BJ (cell line): ENCODE measurements at regions not wholly inside any gene's neighbourhood (a gene's known extent, or its start where the extent isn't known, plus 50 kb on each side); places are given as distances from the start of the nearest gene placed in this dataset.

Experiments
- CTCF ChIA-PET: fragments of 350-600 bp; formaldehyde crosslinking; extraction: SDS; loops from one replicate; lab custom pipeline; 2021; ENCODE audit warnings: antibody characterized with exemption, inconsistent platforms; lab: Yijun Ruan, JAX
- POLR2A ChIA-PET: fragments of 300-600 bp; sonication (Branson Sonifier 250); formaldehyde crosslinking; extraction: SDS; loops from one replicate; lab custom pipeline; 2021; ENCODE audit warnings: antibody characterized with exemption; lab: Charles Lee
- DNase-seq: peaks from one replicate; pipeline ENCODE4 v3.0.0-alpha.2; 2011; ENCODE audit warnings: low read depth
- H3K27me3 ChIP-seq: 2 replicates; pipeline ENCODE4 v1.6.0; 2011; ENCODE audit warnings: low read length; ENCODE audit not compliant: control insufficient read depth, insufficient read depth
- H3K36me3 ChIP-seq: 2 replicates; pipeline ENCODE4 v1.5.1; 2011; ENCODE audit warnings: low read length; ENCODE audit not compliant: control insufficient read depth, insufficient read depth
- H3K4me3 ChIP-seq: 2 replicates; pipeline ENCODE4 v1.5.1; 2011; ENCODE audit warnings: low read depth, mild to moderate bottlenecking, control low read depth, low read length
- CTCF ChIP-seq: IDR thresholded peaks from 2 replicates; pipeline ENCODE4 v1.5.1; 2011; ENCODE audit warnings: low read depth, mild to moderate bottlenecking, control low read depth, inconsistent platforms, low read length, moderate library complexity; ENCODE audit not compliant: insufficient read depth

GRCh38 chr20:40317156-40317790, 371.8 kb downstream of the MAFB start:
- TF ChIP-seq CTCF: no peak
- Histone ChIP-seq H3K4me3 (no peak overlapping the region), H3K27me3 (no peaks in the 10 kb centered on the region), H3K36me3 (no peaks in the 10 kb centered on the region)
- no peak for DNase-seq
- ChIA-PET POLR2A (no interaction called here), CTCF (interaction anchor here (1.2 kb wide), 1 partner anchor 10 kb away, joined by 5 read pairs; no protein-coding TSS in a partner anchor)

- POLR2A ChIA-PET: no interaction called here
- Histone ChIP-seq H3K4me3 (no peak overlapping the region), H3K27me3 (no peaks in the 10 kb centered on the region), H3K36me3 (no peaks in the 10 kb centered on the region)
- DNase-seq: no peak
- CTCF ChIA-PET: no interaction called here
- TF ChIP-seq CTCF: no peak
Observed at GRCh38 chr20:40314278-40314677, 374.8 kb downstream of the MAFB start.

- no peak overlapping the region for H3K4me3 ChIP-seq
- no peak for DNase-seq
- CTCF ChIA-PET: no interaction called here
- no peak for TF ChIP-seq CTCF
- H3K27me3 ChIP-seq: no peaks in the 10 kb centered on the region
- POLR2A ChIA-PET: no interaction called here
- no peaks in the 10 kb centered on the region for H3K36me3 ChIP-seq
Observed at GRCh38 chr20:40313730-40314129, 375.3 kb downstream of the MAFB start.

- CTCF ChIA-PET: no interaction called here
- TF ChIP-seq CTCF: no peak
- DNase-seq: no peak
Observed at GRCh38 chr20:40309731-40310130, 379.3 kb downstream of the MAFB start.

GRCh38 chr20:40307997-40308396, 381.0 kb downstream of the MAFB start:
- Histone ChIP-seq H3K36me3 (no peaks in the 10 kb centered on the region), H3K27me3 (no peaks in the 10 kb centered on the region), H3K4me3 (no peak overlapping the region)
- no peak for TF ChIP-seq CTCF
- ChIA-PET CTCF (interaction anchor here (1.7 kb wide), 1 partner anchor 9 kb away, joined by 5 read pairs; no protein-coding TSS in a partner anchor), POLR2A (no interaction called here)
- no peak for DNase-seq

More at GRCh38 chr20:40309731-40310130, 379.3 kb downstream of the MAFB start:
- POLR2A ChIA-PET: no interaction called here
- H3K4me3 ChIP-seq: no peak overlapping the region
- no peaks in the 10 kb centered on the region for H3K27me3 ChIP-seq
- no peaks in the 10 kb centered on the region for H3K36me3 ChIP-seq
